ENCODE measurements at regions not wholly inside any gene's neighbourhood (a gene's known extent, or its start where the extent isn't known, plus 50 kb on each side); places are given as distances from the start of the nearest gene placed in this dataset.

DNA sequence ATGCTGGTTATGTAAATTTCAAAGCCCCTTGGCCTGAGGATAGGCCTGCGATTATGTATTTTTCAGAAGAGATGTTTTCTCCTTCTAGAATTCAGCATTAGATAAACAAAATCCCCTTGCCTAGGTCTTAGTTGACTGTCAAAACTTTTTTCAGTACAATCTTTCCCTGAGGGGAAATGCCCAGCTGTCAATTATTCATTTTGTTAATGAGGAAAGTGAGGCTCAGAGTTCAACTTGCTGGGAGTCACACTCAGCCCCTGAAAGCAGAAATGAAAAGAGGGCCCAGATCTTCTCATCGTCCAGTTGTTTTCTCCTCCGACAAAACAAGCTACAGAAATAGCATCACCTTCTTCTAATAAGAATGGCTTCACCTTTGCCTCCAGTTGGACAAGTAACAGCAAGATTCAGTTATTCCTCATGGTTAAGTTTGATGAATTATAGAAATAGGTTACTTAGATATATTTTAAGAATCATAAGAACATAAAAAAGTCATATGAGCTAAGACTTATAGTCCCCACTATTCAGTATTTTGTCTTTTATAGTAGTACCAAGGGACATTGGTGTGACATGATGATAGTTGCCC, 627.1 kb upstream of the WWC1 start:
- intact Hi-C loops (cut with micrococcal nuclease) (no loop called here), dilution Hi-C loops (cut with MboI; ENCODE audit: extremely low pct_ligation_motif_present, low sequenced_read_pairs) (no loop called here)

More for the DNA sequence above, 627.1 kb upstream of the WWC1 start:
- FAIRE-seq (no peak), DNase-seq (ENCODE audit: low read depth, low spot score) (no peak)
- Histone ChIP-seq H3K27me3 (ENCODE audit: control insufficient read depth in 2 of 2, insufficient read depth in 2 of 2, low read length in 2 of 2) (no peaks in the 10 kb centered on the region), H2AFZ (ENCODE audit: low read depth, low read length) (no peak overlapping the region), H3K36me3 (ENCODE audit: control insufficient read depth in 2 of 2, extremely low read depth in 1 of 2, insufficient read depth in 2 of 2, low read length in 2 of 2) (no peaks in the 10 kb centered on the region), H3K79me2 (ENCODE audit: control insufficient read depth, insufficient read depth, low read length) (no peaks in the 10 kb centered on the region), H3K4me2 (ENCODE audit: insufficient read depth, low read length) (no peak overlapping the region), H3K9ac (replicated peaks; ENCODE audit: extremely low read depth, insufficient read depth, low read length) (no peak overlapping the region), H3K4me3 (replicated peaks in 1 of 3; ENCODE audit: insufficient read depth in 1 of 3, low read depth in 1 of 3, low read length in 3 of 3) (no peak overlapping the region), H3K27ac (ENCODE audit: insufficient read depth, low read depth, low read length) (no peak overlapping the region), H3K9me1 (replicated peaks; ENCODE audit: control insufficient read depth, extremely low read depth, insufficient read depth, low read length) (no peaks in the 10 kb centered on the region), H3K4me1 (ENCODE audit: control insufficient read depth, extremely low read depth, insufficient read depth, low read length) (no peaks in the 10 kb centered on the region), H3K9me3 (replicated peaks; ENCODE audit: control insufficient read depth, insufficient read depth, low read length) (no peaks in the 10 kb centered on the region), H4K20me1 (replicated peaks; ENCODE audit: control insufficient read depth, extremely low read depth, insufficient read depth, low read length) (no peaks in the 10 kb centered on the region)
- no peak for TF ChIP-seq EZH2 (IDR thresholded peaks at IDR 0.05; ENCODE audit: borderline replicate concordance, low read depth, low read length, severe bottlenecking)
- no peak for TF ChIP-seq POLR2A (IDR thresholded peaks at IDR 0.05; ENCODE audit: low read depth, low read length)
- TF ChIP-seq JUN (IDR thresholded peaks at IDR 0.05; ENCODE audit: borderline replicate concordance, insufficient read depth, insufficient read length, low read depth) = no peak
- TF ChIP-seq CTCF (IDR thresholded peaks at IDR 0.05; ENCODE audit: extremely low read depth in 1 of 2, insufficient read depth in 1 of 2, low read depth in 1 of 2, low read length in 2 of 2) = no peak
- TF ChIP-seq GATA2 (IDR thresholded peaks at IDR 0.05; ENCODE audit: insufficient read depth, insufficient read length, low read depth, low read length) = no peak
- TF ChIP-seq FOS (IDR thresholded peaks at IDR 0.05; ENCODE audit: borderline replicate concordance, insufficient read depth, low read length) = no peak
- no peak for TF ChIP-seq POLR2AphosphoS5 (IDR thresholded peaks at IDR 0.05; ENCODE audit: insufficient read depth, low read depth, low read length)
- POLR2A ChIA-PET = no interaction called here
- BruUV-seq (replicated peaks) = no TSS peak
- CTCF ChIA-PET = no interaction called here

All from endothelial cell of umbilical vein (primary cell).